Lower leg skin (tissue), 3 donors: ENCODE measurements at regions not wholly inside any gene's neighbourhood (a gene's known extent, or its start where the extent isn't known, plus 50 kb on each side); places are given as distances from the start of the nearest gene placed in this dataset.

Experiments used
- POLR2A ChIP-seq, 2 donors: fragments of 450-650 bp; IDR thresholded peaks; one replicate each; pipeline ENCODE4 v1.6.1; 2016 to 2017; ENCODE audit warnings: antibody characterized with exemption in 2 of 2, mild to moderate bottlenecking in 1 of 2, moderate library complexity in 1 of 2
- TF ChIP-seq, protein P1 (sequence below), 3 donors: fragments of 450-650 bp; IDR thresholded peaks; one replicate each; pipeline ENCODE4 v1.5.1; 2016; ENCODE audit warnings: antibody characterized with exemption in 3 of 3, mild to moderate bottlenecking in 3 of 3, moderate library complexity in 2 of 3

DNA sequence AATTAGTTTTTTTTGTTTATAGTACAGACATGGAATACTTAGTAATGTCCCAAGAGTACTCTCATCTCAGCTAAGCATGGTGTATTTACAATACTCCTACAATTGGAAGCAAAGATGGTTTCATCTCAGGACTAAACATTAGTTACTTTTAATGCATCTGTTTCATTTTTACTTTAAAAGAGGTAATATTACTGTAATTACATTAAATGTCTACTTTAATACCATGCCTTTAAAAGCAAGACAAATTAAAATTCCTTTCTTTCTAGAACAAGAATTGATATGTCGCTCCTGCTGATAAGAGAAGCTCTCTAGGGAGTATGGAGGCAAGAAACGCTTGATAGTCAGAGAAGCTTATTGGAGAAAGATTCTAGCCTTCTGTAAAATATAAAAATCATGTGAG lies 284.9 kb upstream of the ADAMTS5 start:
- no peak for TF ChIP-seq POLR2A (IDR thresholded peaks at IDR 0.05)
- TF ChIP-seq, protein P1, sequence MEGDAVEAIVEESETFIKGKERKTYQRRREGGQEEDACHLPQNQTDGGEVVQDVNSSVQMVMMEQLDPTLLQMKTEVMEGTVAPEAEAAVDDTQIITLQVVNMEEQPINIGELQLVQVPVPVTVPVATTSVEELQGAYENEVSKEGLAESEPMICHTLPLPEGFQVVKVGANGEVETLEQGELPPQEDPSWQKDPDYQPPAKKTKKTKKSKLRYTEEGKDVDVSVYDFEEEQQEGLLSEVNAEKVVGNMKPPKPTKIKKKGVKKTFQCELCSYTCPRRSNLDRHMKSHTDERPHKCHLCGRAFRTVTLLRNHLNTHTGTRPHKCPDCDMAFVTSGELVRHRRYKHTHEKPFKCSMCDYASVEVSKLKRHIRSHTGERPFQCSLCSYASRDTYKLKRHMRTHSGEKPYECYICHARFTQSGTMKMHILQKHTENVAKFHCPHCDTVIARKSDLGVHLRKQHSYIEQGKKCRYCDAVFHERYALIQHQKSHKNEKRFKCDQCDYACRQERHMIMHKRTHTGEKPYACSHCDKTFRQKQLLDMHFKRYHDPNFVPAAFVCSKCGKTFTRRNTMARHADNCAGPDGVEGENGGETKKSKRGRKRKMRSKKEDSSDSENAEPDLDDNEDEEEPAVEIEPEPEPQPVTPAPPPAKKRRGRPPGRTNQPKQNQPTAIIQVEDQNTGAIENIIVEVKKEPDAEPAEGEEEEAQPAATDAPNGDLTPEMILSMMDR (IDR thresholded peaks at IDR 0.05) = no peak
